GM18951 (cell line): ENCODE measurements at regions not wholly inside any gene's neighbourhood (a gene's known extent, or its start where the extent isn't known, plus 50 kb on each side); places are given as distances from the start of the nearest gene placed in this dataset.

Experiments
- POLR2A ChIP-seq: IDR thresholded peaks from 4 replicates; pipeline ENCODE4 v1.6.1; 2011; ENCODE audit warnings: mild to moderate bottlenecking; ENCODE audit not compliant: insufficient read length, insufficient read depth; ENCODE audit errors: extremely low read depth
- in situ Hi-C: fragments of 300-500 bp; cut with MboI; formaldehyde crosslinking; loops from one replicate; pipeline ENCODE4 v1.12.0; 2022; ENCODE audit warnings: low sequenced_read_pairs, mixed read lengths, inconsistent platforms; ENCODE audit not compliant: unreplicated experiment

DNA sequence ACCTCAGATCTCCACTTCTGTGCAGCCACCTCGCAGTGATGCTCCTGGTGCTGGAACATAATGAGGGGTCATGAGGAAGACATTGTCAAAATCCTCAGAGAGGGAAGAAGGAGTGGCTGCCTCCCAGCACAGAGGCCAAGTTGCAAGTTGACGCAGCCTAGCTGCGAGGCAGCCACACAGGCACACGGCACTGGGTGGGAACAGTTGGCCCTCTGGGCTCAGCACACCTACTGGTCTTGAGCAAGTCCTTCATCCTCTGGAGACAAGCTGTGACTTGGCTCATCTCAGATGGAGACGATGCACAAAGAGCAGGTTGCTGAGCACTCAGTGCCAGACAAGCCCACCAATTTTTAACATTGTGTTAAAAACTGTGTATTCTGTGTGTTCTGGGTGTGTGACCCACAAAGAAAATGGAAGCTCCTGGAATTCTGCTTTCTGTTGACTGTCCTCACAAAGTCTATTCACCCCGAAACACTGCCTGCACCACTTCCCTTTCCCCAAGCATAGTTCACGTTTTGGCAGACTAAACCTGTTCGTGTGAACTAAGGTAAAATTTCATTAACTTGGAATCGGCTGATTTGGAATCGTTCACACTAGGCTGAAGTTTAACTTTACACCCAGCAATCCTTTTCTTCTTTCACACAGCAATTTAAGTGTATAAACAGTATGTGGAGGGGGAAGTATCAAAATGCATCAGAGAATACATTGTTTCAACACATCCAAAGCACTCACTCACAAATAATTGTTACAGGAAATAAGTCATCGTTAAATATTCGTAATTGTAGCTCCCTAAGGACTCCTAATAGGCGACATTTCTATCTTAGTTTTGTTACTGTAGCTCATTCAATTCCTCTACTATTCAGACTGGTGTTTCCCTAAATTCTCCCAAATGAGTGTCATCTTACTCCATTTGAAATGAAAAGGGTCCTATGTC lies 266.6 kb upstream of the ID2 start:
- in situ Hi-C loops, result no loop called here
- no peak for TF ChIP-seq POLR2A

DNA sequence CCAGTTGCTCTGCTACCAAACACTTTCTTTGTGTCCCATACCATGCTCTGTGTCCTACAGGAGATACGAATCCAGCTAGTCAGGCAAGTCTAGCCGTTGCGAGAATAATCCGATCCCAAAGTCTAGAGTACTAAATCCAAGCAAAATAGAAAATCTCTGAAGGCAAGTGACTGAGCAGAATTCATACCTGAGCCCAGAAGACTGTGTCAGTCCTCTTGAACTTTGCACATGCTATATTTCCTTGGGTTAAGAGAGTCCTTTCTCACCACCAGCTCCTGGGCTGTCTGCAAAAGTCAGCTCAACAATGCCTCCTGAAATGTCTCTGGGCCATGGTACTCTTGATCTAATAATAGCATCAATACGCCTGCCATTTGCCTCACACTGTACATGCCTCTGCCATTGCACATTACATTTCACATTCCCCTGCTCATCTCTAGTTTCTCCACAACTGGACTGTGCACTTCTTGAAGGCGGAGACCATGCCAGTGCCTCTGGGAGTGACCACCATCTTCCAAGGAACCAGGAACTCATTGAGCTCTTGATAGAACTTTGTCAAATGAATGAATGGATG lies 265.8 kb upstream of the ID2 start:
- in situ Hi-C loops, result no loop called here
- no peak for TF ChIP-seq POLR2A

DNA sequence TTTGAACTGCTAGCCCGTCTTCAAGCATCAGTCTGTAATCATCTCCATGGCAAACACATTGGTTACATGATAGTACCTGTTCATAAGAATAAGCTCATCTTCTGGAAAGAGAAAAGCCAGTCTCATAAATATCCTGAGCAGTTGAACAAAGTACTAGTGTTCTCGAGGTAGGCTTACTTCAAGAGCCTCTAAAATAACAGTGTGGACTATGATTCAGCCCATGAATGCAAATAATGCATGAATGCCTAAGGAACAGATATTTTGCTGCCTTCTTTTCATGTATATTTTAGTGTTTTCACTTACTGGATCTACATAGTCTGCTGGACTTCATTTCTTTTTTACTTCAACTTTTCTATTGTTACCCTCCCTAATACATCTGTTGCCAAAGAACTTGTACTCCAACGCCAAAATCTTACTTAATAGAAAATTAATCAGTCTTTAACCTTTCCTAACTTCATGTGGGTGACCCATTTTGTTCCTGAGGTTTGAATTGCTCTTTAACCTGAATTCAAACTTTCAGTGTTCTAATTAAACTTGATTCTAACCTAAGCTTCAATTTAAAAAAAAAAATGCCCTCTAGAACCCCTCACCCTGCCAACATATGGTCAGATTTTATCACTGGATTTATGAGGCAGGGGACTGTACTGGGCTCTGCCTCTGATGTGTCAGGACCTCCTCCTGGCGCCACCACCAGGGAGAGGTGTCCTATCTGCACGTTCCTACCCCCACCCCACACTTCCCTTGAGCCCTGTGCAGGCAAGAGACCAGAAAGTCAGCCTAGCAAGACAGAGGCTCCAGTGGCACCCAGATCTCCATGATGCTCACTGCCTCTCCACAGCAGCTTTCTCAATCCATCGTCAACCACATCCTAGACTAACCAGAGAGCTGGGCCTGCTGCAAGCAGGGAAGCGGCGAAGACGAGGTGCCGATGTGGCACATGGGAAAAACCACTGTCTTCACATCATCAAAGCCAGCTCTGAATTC lies 264.7 kb upstream of the ID2 start:
- in situ Hi-C loops, result no loop called here
- TF ChIP-seq POLR2A, result no peak

DNA sequence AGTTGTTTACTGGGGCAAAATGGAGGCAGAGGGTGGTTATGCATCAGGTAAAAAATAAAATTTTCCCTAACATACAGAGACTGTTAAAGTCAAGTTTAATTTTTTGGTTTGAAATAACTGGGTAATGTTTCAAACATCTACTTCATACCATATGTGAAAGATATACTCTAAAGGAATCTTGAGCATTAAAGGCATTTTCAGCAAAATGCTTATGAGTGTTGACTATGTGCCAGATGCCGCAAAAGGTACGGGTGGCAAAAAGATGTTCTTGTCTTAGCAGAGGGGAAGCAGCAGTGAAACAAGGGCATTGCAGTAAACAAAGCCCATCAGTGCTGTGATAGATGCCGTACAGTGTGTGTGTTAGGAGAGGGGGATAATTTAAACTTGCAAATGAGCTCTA lies 263.1 kb upstream of the ID2 start:
- in situ Hi-C loops, result no loop called here
- TF ChIP-seq POLR2A, result no peak

DNA sequence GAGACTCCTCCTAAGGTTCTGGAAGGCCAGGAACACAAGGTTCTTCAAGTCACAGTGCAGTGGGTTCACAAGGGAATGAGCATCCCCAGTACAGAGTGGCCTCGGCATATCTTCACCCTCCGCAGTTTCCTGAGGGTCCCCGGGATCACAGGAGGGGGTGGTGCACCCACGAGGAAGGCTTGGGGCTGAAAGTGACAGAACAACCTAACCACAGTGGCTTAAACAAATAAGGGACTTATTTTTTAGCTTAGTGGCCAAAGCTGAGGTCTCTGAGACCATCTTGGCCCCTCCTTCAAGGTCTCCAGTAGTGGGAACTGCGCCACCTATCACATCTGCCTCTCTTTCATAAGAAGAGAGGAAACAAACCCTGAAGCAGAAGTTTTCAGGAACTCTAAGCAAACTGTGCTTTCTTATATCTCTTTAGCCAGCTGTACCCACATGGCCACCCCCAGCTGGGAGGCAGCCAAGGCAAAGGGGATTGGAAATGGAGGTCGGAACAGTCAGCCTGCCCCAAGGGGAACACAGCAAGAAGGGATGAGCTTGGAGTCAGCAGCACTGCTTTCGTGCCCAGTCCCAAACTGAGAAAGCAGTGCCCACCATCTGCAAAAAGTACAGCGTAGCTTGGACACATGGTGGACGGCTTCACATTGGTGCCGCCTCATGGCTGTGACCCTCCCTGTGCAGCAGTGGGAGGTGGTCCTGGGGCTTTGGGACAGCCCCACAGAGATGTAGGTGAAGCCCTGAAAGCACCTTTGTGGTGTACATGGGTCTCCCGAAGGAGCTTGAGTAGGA lies 260.0 kb upstream of the ID2 start:
- in situ Hi-C loops, result no loop called here
- TF ChIP-seq POLR2A, result no peak

DNA sequence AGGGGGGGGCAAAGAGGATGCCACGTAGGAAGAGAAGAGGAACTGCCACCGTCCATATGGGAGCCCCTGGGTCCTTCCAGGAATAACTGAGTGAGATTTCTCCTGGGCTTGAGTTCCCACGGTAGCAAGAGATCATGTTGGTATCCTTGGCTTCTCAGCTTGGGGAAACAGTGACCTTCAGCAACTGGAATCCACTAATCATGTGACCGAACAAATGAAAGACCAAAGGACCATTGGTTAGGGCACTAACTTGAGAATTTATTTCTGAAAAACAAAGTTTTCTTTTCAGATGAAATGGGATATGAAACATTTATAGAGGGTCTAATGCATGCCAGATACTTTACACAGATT lies 259.4 kb upstream of the ID2 start:
- no peak for TF ChIP-seq POLR2A
- in situ Hi-C loops, result no loop called here

DNA sequence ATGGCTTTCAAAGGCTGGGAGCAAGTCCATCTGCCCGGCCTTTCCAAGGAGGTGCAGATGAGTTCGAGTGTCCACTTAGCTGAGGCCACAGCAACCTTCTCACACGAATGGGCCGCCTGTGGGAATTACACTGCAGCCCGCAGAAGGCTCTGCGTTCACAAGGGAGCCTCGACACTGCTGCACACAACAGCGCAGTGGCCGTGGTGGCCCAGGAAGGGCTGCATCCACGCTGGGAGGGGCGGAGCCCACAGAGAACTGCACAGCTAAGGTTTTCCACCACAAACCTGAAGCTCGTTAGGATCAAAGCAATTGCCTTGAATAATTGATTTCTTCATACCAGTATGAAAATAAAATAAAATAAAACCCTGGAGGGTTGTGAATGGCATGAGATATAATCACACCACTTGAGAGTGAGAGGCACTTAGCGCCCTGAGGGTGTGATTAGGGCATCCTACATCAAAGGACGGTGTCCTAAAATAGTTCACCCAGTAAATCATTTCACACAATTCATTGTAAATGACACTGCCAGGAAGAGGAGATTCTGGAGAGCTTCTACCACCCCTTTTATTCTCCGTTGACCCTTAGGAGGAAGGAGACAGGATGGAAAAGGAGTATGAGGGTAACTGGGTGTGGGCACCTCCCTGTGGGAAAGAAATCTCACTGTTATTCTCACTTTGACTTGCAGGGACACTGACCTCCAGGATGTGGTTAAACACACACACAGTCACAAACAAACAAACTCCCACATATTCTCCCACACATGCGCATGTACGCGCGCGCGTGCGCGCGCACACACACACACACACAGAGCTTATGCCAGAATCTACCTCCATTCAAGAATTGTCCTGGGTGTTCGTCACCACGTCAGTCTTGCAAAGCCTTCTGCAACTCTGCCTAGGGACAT lies 256.6 kb upstream of the ID2 start:
- no peak for TF ChIP-seq POLR2A
- in situ Hi-C loops, result no loop called here

DNA sequence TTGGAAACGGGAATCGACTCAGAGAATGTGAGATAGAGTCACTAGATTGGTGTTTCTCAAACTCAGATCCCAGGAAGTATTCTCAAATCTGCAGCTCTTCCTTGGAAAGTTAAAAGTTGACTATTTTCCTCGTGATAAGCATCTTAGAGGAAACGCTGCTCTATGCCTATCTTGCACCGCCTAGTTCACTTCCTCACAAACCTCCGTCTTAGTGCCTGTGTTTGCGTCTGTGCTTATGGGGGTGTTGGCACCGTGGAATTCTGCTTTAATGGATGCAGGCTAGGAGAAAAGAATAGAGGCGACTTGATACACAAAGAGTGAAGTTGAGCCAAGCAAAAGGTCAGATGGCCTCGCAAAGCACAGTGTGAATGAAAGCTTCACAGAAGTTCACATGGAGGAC lies 255.3 kb upstream of the ID2 start:
- TF ChIP-seq POLR2A, result no peak
- in situ Hi-C loops, result no loop called here

DNA sequence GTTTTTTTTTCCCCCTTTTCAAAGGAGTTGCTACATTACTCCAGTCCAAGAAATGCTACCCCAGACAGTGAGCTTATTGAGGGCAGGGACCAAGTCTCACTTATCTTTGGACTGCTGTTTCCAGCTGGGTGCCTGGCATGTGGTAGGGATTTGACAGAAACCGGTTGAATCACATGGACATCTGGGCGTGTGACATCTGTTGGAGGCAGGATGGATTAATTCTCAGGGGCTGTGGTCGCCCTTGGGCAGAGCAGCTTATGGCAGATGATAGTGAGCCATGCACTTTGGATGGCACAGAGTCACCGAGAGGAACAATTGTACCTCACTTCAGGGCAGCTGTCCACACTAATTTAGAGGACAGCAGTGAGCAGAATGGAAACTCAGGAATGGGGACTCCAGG lies 254.6 kb upstream of the ID2 start:
- in situ Hi-C loops, result no loop called here
- no peak for TF ChIP-seq POLR2A

DNA sequence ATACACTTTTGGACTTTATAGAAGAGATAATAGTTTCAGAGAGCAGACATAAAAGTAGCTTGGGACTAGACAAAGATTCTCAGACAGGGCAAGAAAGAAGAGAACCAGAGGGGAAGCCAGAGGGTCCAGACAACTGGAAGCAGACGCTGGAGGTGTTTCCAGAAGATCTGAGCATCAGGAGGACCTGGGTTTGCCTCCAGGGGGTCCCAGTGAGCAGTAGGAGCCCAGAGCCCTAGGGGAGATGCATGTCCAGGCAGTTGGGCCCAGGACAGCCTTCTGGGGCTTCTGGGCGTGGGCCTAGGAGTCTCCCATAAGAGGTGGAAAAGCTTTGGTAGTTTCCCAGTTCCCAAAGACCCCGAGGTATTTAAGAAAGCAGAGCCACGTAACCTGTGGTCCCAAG lies 251.2 kb upstream of the ID2 start:
- in situ Hi-C loops, result no loop called here
- no peak for TF ChIP-seq POLR2A

DNA sequence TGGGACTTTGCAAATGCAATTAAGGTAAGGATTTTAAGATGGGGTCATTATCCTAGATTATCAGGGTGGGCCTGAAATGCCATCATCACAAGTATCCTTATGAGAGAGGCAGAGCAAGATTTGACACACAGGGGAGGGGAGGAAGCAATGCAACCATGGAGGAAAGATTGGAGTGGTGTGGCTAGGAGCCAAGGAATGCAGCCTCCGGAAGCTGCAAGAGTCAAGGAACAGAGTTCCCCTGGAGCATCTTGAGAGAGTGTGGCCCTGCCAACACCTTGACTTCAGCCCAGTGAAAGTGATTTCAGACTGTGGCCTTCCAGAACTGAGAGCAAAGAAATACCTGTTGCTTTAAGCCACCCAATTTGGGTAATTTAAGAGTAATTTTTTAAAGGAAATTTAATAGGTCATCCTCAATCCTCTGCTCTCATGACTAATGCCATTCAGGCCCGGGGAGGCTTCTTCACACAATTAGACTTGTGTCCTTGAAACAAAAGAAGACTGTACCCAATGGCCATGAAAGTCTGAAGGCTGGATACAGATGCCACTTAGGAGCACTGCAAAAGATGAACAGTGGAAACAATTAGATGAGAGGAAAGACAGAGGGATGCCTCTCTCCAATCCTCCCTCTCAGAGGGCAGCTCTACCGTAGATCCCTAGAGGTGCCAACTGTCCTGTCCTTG lies 250.3 kb upstream of the ID2 start:
- in situ Hi-C loops, result no loop called here
- no peak for TF ChIP-seq POLR2A

DNA sequence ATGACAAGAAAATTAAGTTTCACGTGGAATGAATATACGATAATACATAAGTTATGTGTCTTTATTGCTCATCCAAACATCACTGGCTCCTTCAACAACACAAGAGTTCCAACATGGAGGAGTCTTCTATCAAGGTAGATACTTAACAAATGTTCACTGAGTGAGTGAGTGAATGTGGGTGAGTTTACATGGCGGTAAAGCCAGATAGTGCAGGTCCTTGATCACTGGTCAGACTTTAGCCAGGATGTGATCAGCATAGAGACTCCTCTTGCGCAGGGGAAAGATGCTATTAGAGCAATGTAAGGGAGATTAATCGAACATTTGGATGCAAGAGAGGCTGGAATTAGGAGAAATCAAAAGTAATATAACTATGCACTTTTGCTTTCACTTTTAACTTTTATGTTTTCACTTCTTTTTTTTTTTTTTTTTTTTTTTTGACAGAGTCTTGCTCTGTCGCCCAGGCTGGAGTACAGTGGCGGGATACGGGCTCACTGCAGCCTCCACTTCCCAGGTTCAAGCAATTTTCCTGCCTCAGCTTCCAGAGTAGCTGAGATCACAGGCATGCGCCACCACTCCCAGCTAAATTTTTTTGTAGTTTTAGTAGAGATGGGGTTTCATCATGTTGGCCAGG lies 249.0 kb upstream of the ID2 start:
- in situ Hi-C loops, result no loop called here

More for the DNA sequence above, 249.0 kb upstream of the ID2 start:
- no peak for TF ChIP-seq POLR2A
